MM.1S (cell line): ENCODE measurements at regions not wholly inside any gene's neighbourhood (a gene's known extent, or its start where the extent isn't known, plus 50 kb on each side); places are given as distances from the start of the nearest gene placed in this dataset.
"Not testable (repeated sequence)": the region's sequence is repeated elsewhere in the genome, so short reads cannot be mapped to it uniquely, and the experiment has no call there.

Source experiments
- DNase-seq: peaks from one replicate; pipeline ENCODE4 v3.0.0-alpha.2; 2015
- H2AFZ ChIP-seq: fragments of 300-600 bp; sonication (generic); 2 replicates; pipeline ENCODE4 v1.6.0; 2016; ENCODE audit warnings: antibody characterized with exemption, low read length
- H3F3A ChIP-seq: fragments of 300-600 bp; sonication (generic); 2 replicates; pipeline ENCODE4 v1.6.1; 2016; ENCODE audit warnings: mild to moderate bottlenecking, antibody characterized with exemption, low read length, moderate library complexity, mixed read lengths; ENCODE audit not compliant: insufficient read depth
- H3K27ac ChIP-seq: fragments of 300-600 bp; sonication (generic); 2 replicates; pipeline ENCODE4 v1.5.1; 2016; ENCODE audit warnings: mild to moderate bottlenecking, low read length
- H3K27me3 ChIP-seq: fragments of 300-600 bp; sonication (generic); replicated peaks from 2 replicates; pipeline ENCODE4 v1.6.0; 2016; ENCODE audit warnings: low read length; ENCODE audit not compliant: insufficient read depth
- H3K36me3 ChIP-seq: fragments of 300-600 bp; sonication (generic); replicated peaks from 2 replicates; pipeline ENCODE4 v1.6.1; 2016; ENCODE audit warnings: mild to moderate bottlenecking, low read length, mixed read lengths; ENCODE audit not compliant: insufficient read depth
- H3K4me1 ChIP-seq: fragments of 300-600 bp; sonication (generic); 2 replicates; pipeline ENCODE4 v1.6.1; 2016; ENCODE audit warnings: low read length, mixed read lengths
- H3K4me2 ChIP-seq: fragments of 300-600 bp; sonication (generic); 2 replicates; pipeline ENCODE4 v1.6.0; 2016; ENCODE audit warnings: low read depth, low read length
- H3K4me3 ChIP-seq: fragments of 300-600 bp; sonication (generic); 2 replicates; pipeline ENCODE4 v1.5.1; 2016; ENCODE audit warnings: low read length, mixed read lengths
- H3K79me2 ChIP-seq: fragments of 300-600 bp; sonication (generic); 2 replicates; pipeline ENCODE4 v1.6.1; 2016; ENCODE audit warnings: mixed run types, low read length, mixed read lengths
- H3K9ac ChIP-seq: fragments of 300-600 bp; sonication (generic); 2 replicates; pipeline ENCODE4 v1.6.1; 2016; ENCODE audit warnings: low read length, mixed read lengths
- H3K9me2 ChIP-seq: fragments of 300-600 bp; sonication (generic); replicated peaks from 2 replicates; pipeline ENCODE4 v1.6.1; 2016; ENCODE audit warnings: mild to moderate bottlenecking, low read length, mixed read lengths; ENCODE audit not compliant: insufficient read depth
- H3K9me3 ChIP-seq: fragments of 300-600 bp; sonication (generic); replicated peaks from 2 replicates; pipeline ENCODE4 v1.6.1; 2016; ENCODE audit warnings: mild to moderate bottlenecking, low read length, mixed read lengths; ENCODE audit not compliant: insufficient read depth
- H4K20me1 ChIP-seq: fragments of 300-600 bp; sonication (generic); 2 replicates; pipeline ENCODE4 v1.6.1; 2016; ENCODE audit warnings: mild to moderate bottlenecking, low read length, moderate library complexity, mixed read lengths; ENCODE audit not compliant: insufficient read depth
- EZH2 ChIP-seq: fragments of 300-600 bp; sonication (generic); optimal IDR thresholded peaks from 2 replicates; pipeline ENCODE3; 2017; ENCODE audit warnings: low read depth, mild to moderate bottlenecking, antibody characterized with exemption, low read length, mixed read lengths
- EZH2phosphoT487 ChIP-seq: fragments of 300-600 bp; sonication (generic); IDR thresholded peaks from 2 replicates; pipeline ENCODE4 v1.6.1; 2018; ENCODE audit warnings: antibody characterized with exemption, low read length
- TF ChIP-seq, protein P1 (sequence below): fragments of 300-600 bp; sonication (generic); IDR thresholded peaks from 2 replicates; pipeline ENCODE4 v1.5.1; 2016; ENCODE audit warnings: antibody characterized with exemption, low read length, mixed read lengths

DNA sequence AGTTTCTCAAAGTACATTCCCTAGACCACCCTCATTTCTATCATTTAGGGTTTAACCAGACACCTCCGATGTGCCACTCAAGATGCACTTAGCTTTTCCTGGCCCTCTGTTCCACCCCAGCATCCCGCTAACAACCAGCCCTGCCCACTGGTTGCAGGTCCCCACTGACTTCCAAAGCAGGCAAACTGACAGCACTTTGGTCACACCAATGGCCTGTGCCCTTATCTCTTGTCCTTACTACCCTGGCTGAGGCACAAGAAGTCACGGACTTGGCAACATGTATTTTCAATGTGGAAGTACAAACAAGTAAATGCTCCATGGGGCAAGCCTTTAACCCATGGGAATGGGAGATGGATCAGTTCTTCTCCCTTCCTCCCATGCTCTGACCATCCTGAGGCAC, 357.1 kb downstream of the OMA1 start:
- Histone ChIP-seq H2AFZ (no peak overlapping the region), H3K36me3 (no peaks in the 10 kb centered on the region), H3K4me2 (no peak overlapping the region), H3K4me3 (no peak overlapping the region), H3K9ac (no peak overlapping the region), H3K27me3 (no peaks in the 10 kb centered on the region), H3K9me2 (no peaks in the 10 kb centered on the region), H4K20me1 (no peaks in the 10 kb centered on the region), H3F3A (no peaks in the 10 kb centered on the region), H3K9me3 (no peaks in the 10 kb centered on the region), H3K27ac (no peak overlapping the region), H3K4me1 (no peaks in the 10 kb centered on the region), H3K79me2 (no peaks in the 10 kb centered on the region)
- TF ChIP-seq, protein P1, sequence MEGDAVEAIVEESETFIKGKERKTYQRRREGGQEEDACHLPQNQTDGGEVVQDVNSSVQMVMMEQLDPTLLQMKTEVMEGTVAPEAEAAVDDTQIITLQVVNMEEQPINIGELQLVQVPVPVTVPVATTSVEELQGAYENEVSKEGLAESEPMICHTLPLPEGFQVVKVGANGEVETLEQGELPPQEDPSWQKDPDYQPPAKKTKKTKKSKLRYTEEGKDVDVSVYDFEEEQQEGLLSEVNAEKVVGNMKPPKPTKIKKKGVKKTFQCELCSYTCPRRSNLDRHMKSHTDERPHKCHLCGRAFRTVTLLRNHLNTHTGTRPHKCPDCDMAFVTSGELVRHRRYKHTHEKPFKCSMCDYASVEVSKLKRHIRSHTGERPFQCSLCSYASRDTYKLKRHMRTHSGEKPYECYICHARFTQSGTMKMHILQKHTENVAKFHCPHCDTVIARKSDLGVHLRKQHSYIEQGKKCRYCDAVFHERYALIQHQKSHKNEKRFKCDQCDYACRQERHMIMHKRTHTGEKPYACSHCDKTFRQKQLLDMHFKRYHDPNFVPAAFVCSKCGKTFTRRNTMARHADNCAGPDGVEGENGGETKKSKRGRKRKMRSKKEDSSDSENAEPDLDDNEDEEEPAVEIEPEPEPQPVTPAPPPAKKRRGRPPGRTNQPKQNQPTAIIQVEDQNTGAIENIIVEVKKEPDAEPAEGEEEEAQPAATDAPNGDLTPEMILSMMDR = no peak
- TF ChIP-seq EZH2phosphoT487 = no peak
- TF ChIP-seq EZH2 = no peak
- DNase-seq = no peak

- Histone ChIP-seq H3K9me2 (no peaks in the 10 kb centered on the region), H4K20me1 (no peaks in the 10 kb centered on the region), H3K27ac (no peak overlapping the region), H2AFZ (no peak overlapping the region), H3K27me3 (no peaks in the 10 kb centered on the region), H3K9me3 (no peaks in the 10 kb centered on the region), H3F3A (no peaks in the 10 kb centered on the region), H3K4me3 (no peak overlapping the region), H3K4me2 (no peak overlapping the region), H3K36me3 (no peaks in the 10 kb centered on the region), H3K9ac (no peak overlapping the region), H3K79me2 (no peaks in the 10 kb centered on the region), H3K4me1 (no peaks in the 10 kb centered on the region)
- no peak for DNase-seq
- TF ChIP-seq, protein P1 = no peak
- TF ChIP-seq EZH2phosphoT487 (no peak), EZH2 (no peak)
Observed at GRCh38 chr1:58183286-58183685, 363.2 kb downstream of the OMA1 start.

DNA sequence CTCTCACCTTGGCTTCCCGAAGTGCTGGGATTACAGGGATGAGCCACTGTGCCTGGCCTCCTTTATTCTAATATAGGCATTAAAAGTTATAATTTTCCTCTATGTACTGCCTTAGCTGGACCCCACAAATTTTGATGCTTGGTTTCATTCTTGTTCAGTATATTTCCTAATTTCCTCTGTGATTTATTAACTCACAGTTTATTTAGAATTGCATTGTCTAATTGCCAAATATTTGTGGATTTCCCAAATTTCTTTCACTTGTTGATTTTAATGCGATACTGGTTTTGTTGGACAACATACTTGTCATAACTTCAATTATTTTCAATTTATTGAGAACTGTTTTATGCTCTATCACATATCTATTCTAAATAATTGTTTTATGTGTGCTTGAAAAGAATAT, 366.0 kb downstream of the OMA1 start:
- no peaks in the 10 kb centered on the region for H3K79me2 ChIP-seq
- no peak overlapping the region for H3K4me2 ChIP-seq
- H2AFZ ChIP-seq = no peak overlapping the region
- H3K9me3 ChIP-seq = no peaks in the 10 kb centered on the region
- no peak for DNase-seq
- H3K9ac ChIP-seq = no peak overlapping the region
- H3K36me3 ChIP-seq = no peaks in the 10 kb centered on the region
- H3F3A ChIP-seq = no peaks in the 10 kb centered on the region
- TF ChIP-seq EZH2phosphoT487 (no peak), EZH2 (no peak)
- TF ChIP-seq, protein P1 = no peak
- H3K4me1 ChIP-seq = no peaks in the 10 kb centered on the region
- no peaks in the 10 kb centered on the region for H3K9me2 ChIP-seq
- no peak overlapping the region for H3K4me3 ChIP-seq
- no peaks in the 10 kb centered on the region for H4K20me1 ChIP-seq
- H3K27ac ChIP-seq = no peak overlapping the region
- no peaks in the 10 kb centered on the region for H3K27me3 ChIP-seq

DNA sequence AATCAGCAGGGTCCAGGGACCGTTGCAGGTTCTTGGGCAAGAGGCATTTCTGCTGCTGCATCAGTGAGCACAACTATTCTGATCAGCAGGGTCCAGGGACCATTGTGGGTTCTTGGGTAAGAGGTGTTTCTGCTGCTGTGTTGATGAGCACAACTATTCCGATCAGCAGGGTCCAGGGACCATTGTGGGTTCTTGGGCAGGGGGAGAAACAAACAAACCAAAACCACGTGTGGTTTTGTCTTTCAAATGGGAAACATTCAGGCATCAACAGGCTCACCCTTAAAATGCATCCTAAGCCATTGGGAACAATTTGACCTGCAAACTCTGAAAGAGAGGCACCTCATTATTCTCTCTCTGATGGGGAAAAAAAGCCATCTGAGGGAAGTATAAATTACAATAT, 377.4 kb downstream of the OMA1 start:
- H3K79me2 ChIP-seq, H2AFZ ChIP-seq, H3K9me2 ChIP-seq, H3F3A ChIP-seq, H3K9me3 ChIP-seq, H3K27me3 ChIP-seq, H3K27ac ChIP-seq, H3K4me1 ChIP-seq, H4K20me1 ChIP-seq, H3K36me3 ChIP-seq, H3K9ac ChIP-seq, DNase-seq, H3K4me3 ChIP-seq, H3K4me2 ChIP-seq: not testable (repeated sequence)

GRCh38 chr1:58167131-58167530, 379.4 kb downstream of the OMA1 start:
- not testable (repeated sequence) for H3K4me1 ChIP-seq, DNase-seq, H3K27ac ChIP-seq, H3K36me3 ChIP-seq, H4K20me1 ChIP-seq, H3K79me2 ChIP-seq, H3K4me3 ChIP-seq, H3K4me2 ChIP-seq, H2AFZ ChIP-seq, H3K27me3 ChIP-seq, H3F3A ChIP-seq, H3K9me3 ChIP-seq, H3K9me2 ChIP-seq, H3K9ac ChIP-seq
